ENCODE measurements at regions not wholly inside any gene's neighbourhood (a gene's known extent, or its start where the extent isn't known, plus 50 kb on each side); places are given as distances from the start of the nearest gene placed in this dataset.

- TF ChIP-seq, protein P1, sequence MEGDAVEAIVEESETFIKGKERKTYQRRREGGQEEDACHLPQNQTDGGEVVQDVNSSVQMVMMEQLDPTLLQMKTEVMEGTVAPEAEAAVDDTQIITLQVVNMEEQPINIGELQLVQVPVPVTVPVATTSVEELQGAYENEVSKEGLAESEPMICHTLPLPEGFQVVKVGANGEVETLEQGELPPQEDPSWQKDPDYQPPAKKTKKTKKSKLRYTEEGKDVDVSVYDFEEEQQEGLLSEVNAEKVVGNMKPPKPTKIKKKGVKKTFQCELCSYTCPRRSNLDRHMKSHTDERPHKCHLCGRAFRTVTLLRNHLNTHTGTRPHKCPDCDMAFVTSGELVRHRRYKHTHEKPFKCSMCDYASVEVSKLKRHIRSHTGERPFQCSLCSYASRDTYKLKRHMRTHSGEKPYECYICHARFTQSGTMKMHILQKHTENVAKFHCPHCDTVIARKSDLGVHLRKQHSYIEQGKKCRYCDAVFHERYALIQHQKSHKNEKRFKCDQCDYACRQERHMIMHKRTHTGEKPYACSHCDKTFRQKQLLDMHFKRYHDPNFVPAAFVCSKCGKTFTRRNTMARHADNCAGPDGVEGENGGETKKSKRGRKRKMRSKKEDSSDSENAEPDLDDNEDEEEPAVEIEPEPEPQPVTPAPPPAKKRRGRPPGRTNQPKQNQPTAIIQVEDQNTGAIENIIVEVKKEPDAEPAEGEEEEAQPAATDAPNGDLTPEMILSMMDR (IDR thresholded peaks at IDR 0.05) = no peak
- no peak for TF ChIP-seq POLR2A (IDR thresholded peaks at IDR 0.05)
- no peak for TF ChIP-seq POLR2AphosphoS5 (IDR thresholded peaks at IDR 0.05)
- TF ChIP-seq EP300 (IDR thresholded peaks at IDR 0.05; ENCODE audit: low read depth) = no peak
Measured at GRCh38 chr1:5794279-5794678, 197.9 kb downstream of the NPHP4 start.
